Endometrial microvascular endothelial cells (primary cell): ENCODE measurements at regions not wholly inside any gene's neighbourhood (a gene's known extent, or its start where the extent isn't known, plus 50 kb on each side); places are given as distances from the start of the nearest gene placed in this dataset.

ENCODE experiments used
- in situ Hi-C: cut with HindIII; loops from 2 replicates; pipeline ENCODE4 v1.10.0; 2017; ENCODE audit warnings: low sequenced_read_pairs, low pct_unique_long_range_greater_than_20kb; ENCODE audit errors: inconsistent ontology term

DNA sequence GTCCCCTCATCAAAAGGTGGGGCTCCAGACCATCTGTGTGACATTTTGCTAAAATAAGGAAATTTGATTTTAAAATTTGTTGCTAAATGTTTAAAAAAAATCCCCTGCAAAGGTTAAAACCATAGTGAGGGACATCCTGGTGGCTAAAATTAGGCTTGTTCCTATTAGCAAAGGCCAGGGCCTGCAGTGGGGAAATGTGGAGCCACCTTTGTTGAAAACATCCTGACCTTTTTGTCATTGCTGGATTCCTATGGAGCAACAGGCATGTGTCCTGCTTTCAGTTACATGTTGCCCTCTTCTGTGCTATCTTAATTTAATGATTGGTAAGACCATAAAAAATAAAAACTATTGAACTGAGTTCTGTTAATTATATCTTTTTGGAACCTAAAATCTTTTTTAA lies 524.3 kb downstream of the KCTD12 start:
- in situ Hi-C loops = no loop called here

DNA sequence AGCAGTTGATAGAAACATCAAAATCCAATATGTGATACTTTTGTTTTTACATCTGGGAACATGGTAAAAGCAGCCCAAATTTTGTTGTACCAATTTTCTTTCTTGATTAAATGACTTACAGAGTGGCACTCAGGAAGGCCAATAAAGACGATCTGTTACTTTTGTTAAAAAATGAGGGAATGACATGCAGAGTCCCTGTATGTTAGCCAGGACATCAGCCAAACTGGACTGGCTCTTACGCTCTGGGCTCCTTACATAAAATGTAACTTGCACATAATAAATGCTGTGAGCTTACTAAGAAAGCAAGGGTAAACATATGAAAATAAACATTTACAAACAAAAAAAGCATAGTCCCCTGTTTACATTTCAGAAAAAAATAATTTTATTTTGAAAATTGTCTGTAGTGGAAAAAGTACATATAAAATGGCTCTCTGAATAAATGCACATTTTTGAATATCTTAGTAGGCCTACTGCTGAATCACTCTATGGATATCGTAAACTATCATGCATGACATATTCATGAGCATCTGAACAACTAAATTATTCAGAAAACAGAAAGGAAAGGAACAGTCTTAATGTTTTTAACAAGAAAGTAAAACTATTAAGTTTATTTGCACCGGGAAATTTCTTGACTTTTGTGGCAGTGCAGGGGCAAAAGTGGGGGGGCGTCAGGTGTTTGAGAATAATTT lies 534.5 kb downstream of the KCTD12 start:
- in situ Hi-C loops = no loop called here

DNA sequence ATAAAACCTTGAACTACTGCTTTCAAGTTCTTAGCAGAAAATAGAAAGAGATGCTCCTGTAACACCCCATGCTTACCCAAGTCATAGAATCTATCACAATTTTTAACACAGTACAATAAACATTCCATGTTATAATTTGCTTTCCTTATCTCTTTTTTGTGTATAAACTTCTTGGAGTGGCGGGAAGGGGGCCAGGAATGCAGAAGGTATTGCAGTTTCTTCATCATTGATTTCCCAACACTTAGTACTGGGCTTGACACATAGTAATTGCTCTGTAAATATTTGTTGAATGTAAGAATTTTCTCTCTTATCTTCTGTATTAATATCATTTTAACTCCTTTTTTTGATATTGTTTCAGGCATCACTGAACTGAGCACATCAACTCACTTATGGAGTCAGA lies 535.8 kb downstream of the KCTD12 start:
- in situ Hi-C loops = no loop called here

DNA sequence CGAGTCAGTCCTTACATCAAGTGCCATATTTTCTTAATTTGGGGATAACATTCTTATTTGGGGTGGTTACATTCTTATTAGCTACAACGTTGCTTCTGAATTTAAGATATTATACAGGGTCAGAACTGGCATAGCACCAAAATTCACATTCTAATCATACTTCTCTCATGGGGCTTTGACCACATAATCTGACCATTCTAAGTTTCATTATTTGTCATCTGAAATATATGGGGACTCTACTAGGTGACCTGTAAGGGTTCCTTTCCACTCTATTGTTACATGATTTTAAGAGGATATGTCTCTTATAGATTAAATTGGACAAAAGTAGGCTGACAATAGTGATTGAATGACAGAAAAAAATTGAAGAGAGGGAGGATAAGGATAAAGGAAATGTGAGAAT lies 536.5 kb downstream of the KCTD12 start:
- in situ Hi-C loops = no loop called here

DNA sequence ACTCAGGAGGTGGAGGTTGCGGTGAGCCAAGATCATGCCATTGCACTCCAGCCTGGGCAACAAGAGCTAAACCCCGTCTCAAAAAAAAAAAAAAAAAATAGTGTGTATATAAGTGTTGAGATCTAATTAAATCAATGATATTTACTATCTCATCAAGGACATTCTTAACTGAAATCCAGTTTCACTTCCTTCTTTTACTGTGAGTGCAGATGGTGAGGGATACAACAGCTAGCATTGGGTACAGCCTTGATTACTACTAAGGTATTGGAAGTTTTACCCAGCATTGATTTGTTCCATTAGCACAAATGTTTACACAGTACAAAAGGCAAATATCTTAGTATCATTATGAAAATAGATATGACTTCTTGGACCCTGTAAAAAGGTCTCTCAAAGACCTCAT lies 546.6 kb downstream of the KCTD12 start:
- in situ Hi-C loops = no loop called here

DNA sequence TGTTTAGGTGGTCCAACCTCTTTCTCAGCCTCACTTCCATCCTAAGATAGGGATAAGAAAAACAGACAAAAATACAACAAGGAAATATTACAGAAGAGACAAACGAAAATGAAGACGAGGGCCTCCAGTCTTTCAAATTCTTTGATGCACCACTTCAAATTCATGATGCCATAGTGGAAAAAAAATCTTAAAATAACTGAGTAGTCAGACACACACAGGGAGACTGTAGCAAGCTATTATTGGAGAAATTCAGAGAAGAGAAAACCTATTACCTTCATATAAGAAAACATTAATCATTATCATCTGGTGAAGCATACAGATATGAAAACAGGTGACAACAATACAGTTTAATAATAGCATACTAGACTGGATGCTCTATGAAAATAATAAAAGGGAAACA lies 548.2 kb downstream of the KCTD12 start:
- in situ Hi-C loops = no loop called here

DNA sequence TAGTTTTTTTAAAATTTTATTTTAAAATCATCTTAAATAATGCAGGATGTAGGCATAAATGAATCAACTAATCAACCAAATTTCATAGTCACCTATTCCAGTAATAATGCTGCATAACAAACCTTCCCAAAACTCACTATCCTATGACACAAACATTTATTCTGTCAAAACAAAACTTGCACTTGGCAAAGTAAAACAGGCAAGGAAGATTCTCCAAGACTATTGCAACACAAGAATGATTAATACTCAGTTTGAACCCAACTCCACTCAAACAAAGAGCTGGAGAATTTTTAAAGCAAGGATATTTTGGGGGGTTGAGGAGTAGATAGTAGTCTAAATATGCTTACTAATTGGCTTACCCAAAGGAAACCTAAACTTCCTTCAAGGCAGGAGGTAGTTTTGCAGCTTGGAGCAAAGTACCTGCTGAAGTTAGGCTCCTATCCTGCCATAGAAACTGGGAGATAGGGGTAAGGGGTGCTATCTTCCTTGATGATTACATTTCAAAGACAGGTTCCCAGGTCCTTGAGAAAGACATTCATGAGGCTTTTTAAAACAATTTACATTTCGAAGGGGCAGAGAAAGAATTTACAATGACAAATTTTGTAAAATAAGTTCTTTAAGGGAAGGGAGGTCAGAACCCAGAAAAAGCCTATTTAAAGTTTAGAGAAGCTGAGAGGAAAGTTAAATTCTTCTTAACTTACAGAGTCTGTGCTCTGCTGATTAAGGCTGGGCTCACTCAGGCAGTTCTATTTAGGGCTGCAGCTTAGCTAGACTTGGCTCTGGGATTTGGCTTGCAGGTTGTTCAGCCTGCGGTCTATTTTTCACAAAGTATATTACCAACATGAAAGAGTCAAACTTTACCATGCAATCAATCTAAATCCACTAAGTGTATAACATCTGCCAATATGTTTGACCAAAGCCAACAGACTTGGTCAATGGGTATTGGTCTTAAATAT lies 549.0 kb downstream of the KCTD12 start:
- in situ Hi-C loops = no loop called here

DNA sequence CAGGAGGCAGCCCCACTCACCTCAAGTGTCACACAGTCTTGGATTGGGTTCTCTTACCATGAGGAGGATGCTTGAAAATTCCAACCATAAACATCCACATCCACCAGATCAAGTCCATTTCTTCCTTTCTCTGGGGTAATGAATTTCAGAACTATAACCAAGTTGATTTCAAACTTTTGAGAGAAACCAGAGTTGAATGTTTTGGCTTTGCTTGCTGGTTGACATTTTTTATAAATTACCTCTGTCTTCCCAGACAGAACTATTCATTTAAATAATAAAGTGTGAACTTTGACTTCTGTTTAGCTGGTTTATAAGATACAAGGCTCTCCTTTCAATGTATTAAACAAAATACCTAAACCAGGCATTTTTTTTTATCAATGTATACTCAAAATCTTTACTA lies 550.7 kb downstream of the KCTD12 start:
- in situ Hi-C loops = no loop called here

DNA sequence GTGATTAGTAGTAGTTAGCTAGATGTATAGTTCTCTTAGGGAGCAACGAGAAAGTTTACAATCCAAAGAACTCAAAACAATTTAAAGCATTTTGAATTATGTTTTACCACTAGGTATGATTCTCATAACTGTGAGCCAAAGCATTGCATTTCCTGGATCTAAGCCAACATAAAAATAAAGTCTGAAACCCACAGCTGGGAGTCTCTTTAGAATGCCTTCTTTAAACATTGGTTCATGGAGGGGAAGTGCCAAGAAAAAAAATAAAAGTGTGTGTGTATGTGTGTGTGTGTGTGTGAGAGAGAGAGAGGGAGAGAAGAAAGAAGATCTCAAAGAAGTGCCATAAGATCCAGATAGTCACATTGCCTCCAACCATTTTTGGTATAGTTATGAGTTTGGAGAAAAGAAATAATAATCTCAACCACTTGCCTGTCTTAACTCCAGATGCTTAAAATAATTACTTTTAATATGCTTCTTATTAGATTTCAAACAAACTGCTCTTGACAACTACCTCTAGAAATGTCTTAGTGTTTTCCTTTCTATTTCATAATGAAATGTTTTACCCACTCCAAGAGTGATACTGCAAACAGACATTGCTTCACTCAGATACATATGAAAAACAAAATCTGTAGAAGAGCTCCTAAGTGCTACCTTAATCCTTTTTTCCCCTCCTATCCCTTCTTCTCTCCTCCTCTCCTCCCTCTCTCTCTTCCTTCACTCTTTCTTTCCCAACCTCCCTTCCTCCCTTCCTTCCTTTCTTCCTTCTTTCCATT lies 554.1 kb downstream of the KCTD12 start:
- in situ Hi-C loops = no loop called here

DNA sequence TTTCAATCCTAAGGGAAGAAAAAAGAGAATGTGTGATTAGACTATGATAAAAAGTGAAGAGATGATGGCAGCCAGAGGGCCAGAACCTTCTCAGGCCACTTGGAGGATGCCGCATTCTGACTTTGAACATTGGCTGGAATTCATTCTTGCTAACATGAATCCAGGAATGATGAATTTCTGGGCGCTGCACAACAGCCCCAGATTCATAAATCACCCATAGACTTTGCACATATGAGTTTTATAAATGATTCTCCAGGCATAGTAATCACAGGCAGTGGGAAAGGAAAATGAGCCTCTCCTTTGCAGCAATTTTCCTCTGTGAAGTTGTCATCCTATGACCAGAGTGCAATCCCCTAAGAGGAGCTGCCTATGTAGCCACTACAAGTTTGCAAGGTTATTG lies 555.4 kb downstream of the KCTD12 start:
- in situ Hi-C loops = no loop called here

DNA sequence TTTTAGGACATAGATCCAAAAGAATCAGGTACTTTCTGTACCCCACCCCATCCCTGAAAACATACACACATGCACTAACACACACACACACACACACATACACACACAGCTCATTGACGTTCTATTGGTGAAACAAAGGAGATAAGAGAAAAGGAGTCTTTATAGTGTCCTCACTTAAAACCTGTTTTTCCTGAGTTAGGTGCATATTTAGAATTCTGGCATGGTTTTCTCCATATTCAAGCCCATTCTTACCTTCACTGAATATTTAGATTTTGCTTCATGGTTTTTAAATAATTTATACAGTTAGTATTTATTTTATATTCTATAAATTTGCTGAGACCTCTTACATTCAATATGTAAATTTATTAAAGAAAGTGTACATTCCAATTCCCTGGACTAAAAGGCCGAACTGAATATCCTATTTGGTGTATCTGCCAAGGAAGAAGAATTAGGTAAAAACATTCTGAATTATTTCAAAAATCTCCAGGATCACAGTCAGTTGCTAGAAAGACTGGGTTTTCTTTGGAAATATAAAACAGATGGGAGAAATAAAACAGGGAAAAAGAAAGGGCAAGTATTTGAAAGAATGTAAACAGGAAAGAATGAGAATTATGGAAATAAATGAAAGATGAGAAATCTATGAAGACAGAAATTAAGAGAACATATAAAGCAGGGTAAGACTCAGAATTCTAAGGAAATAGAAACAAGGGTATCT lies 556.2 kb downstream of the KCTD12 start:
- in situ Hi-C loops = no loop called here

DNA sequence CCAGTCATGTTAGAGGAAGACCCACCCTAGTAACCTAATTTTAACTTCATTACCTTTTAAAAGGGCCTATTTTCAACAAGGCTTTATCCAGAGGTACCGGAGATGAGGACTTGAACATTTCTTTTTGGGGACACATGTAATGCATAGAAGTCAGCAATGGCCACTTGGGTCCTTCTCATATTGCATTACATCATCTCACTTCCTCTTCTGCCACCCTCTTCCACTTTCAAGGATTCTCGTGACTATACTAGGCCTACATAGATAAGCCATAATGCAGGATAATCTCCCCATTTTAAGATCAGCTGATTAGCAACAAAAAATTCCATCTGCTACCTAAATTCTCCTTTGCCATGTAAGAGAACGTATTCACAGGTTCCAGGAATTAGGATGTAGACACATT lies 557.2 kb downstream of the KCTD12 start:
- in situ Hi-C loops = no loop called here

DNA sequence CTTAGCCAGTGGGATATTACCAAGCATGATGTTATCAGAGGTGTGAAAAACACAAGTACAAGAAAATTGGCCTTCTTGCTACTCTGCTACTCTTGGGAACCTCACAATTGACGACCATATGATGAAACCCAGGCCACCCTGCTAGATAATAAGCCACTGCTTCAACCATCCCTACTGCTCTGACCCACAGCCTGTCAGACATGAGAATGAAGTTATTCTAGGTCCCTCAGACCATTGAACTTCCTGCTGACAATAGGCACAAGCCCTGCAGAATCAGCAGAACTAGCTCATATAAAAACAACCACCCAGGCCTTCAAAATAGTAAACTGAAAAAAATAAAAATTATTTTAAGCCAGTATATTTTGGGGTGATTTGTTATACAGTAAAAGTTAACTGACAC lies 559.9 kb downstream of the KCTD12 start:
- in situ Hi-C loops = no loop called here

DNA sequence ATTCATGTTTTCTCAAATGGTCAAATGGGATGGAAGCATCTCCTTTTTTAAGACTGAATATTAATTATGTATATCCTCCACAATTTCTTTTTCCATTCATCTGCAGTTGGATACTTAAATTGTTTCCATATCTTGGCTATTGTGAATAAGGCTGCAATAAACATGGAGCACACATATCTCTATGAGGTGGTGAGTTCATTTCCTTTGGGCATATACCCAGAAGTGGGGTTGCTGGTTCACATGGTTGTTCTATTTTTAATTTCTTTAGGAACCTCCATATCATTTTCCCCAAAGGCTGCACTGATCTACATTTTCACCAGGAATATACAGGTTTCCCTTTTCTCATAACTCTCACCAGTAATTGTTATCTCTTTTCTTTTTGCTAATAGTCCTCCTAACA lies 566.3 kb downstream of the KCTD12 start:
- in situ Hi-C loops = no loop called here

DNA sequence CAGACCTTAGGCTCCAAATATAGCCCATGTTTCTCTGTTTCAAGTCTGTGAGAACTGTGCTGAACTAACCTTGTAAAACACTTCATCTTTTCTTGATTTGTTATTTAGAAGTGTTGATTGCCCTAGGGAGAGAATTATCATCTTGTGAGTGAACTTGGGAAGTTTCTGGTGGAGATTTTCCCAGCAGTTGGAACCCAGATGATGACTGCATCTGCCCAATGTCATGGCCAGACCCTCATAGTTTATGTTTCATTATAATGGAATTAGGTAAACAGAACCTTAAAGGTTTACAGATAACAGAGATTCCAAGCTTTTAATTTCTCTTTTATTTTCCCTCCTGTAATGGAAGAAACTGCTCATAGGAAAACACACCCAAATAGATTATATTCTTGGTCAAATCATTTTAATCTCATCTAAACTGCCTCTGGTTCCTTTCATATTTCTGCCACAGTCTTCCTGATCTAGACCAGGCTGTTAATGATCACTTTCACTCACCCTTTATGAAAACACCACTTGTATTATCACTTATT lies 569.1 kb downstream of the KCTD12 start:
- in situ Hi-C loops = no loop called here

DNA sequence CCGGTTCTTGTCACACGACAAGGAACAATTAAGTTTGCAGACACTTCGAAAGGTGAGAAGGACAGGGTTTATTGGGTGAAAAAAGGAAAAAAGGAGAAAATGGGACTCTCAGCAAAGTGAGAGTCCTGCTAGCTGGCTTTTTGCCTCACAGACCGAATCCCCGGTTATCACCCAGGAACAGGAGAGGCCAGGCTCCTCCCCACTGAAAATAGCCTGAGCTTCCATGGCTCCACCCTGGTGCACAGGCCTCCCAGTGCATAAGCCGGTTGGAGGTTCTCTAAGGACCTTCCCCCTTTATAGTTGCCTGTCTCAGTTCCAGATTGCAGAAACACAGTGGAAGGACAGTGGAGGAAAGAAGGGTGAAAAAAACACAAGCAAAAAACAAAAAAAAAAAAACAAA lies 571.7 kb downstream of the KCTD12 start:
- in situ Hi-C loops = no loop called here

DNA sequence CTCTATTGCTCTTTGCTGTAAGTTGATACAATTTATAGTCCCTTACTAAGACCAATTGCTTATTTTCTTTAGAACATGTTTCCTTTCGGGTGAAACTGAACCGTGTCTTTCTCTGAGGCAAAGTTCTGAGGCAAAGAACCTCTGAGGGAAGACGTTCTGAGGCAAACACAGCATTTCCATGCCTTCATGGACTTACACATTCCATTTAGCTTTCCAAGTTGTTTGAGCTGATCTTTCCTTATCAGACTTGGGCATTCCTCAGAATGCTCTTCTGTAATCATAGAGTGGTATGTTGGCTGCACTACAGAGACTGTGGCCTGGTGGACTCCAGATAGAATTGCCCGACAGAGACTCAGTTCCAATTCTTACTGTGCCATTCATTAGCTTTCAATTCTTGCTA lies 579.1 kb downstream of the KCTD12 start:
- in situ Hi-C loops = no loop called here

DNA sequence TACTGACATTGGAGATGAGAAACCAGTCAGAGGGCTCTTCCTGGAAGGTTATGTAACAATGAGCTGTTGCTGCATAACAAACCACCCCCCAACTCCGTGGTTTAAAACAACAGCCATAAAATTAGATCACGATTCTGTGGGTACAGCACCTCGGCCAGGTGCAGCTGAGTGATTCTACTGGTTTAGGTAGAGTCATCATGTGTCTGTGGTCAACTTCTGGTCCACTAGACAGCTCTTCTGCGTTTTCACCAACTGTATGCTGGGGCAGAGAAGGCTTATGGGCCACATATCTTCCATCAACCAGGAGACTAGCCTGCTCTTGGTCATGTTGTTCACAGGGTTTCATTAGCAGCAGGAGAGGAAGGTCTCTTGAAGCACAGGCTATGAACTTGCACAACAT lies 585.5 kb downstream of the KCTD12 start:
- in situ Hi-C loops = no loop called here

DNA sequence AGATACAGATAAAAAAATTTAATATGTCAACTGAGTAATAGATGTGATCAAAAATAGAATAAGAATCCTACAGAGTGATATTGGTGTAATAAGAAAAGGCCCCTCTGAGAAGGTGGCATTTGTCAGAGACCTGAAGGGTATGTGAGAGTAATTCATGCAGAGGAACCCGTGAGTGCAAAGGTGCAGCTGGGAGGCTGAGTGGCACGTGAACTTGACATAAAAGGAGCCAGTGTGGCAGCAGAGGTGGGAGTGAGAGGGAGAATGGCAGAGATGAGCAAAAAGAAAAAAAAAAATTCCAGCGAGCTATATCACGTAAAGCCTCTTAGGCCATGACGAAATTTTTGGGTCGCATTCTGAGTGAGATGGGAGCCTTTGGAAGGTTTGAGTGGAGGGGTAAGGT lies 588.9 kb downstream of the KCTD12 start:
- in situ Hi-C loops = no loop called here
